Lower leg skin (tissue), 3 donors: ENCODE measurements at regions not wholly inside any gene's neighbourhood (a gene's known extent, or its start where the extent isn't known, plus 50 kb on each side); places are given as distances from the start of the nearest gene placed in this dataset.

Experiments used
- CTCF ChIP-seq, 3 donors: fragments of 450-650 bp; IDR thresholded peaks; one replicate each; pipeline ENCODE4 v1.5.1; 2016; ENCODE audit warnings: antibody characterized with exemption in 3 of 3, mild to moderate bottlenecking in 3 of 3, moderate library complexity in 2 of 3
- POLR2A ChIP-seq, 2 donors: fragments of 450-650 bp; IDR thresholded peaks; one replicate each; pipeline ENCODE4 v1.6.1; 2016 to 2017; ENCODE audit warnings: antibody characterized with exemption in 2 of 2, mild to moderate bottlenecking in 1 of 2, moderate library complexity in 1 of 2

- no peak for TF ChIP-seq POLR2A (IDR thresholded peaks at IDR 0.05)
- no peak for TF ChIP-seq CTCF (IDR thresholded peaks at IDR 0.05)
Observed at GRCh38 chr20:22901921-22902320, 133.2 kb upstream of the SSTR4 start.
